Ishikawa (cell line): ENCODE measurements at regions not wholly inside any gene's neighbourhood (a gene's known extent, or its start where the extent isn't known, plus 50 kb on each side); places are given as distances from the start of the nearest gene placed in this dataset.

Experiments
- CEBPB ChIP-seq: IDR thresholded peaks from 2 replicates; pipeline ENCODE4 v1.6.1; 2012
- EGR1 ChIP-seq: IDR thresholded peaks from 2 replicates; pipeline ENCODE4 v1.6.1; 2012
- EP300 ChIP-seq: IDR thresholded peaks from 2 replicates; pipeline ENCODE4 v1.6.1; 2012; ENCODE audit warnings: borderline replicate concordance
- MAX ChIP-seq: IDR thresholded peaks from 2 replicates; pipeline ENCODE4 v1.6.1; 2012
- NFIC ChIP-seq: IDR thresholded peaks from 2 replicates; pipeline ENCODE4 v1.6.1; 2012
- RAD21 ChIP-seq: IDR thresholded peaks from 2 replicates; pipeline ENCODE4 v1.6.1; 2012; ENCODE audit warnings: low read depth
- REST ChIP-seq: IDR thresholded peaks from 2 replicates; pipeline ENCODE4 v1.6.1; 2012; ENCODE audit warnings: low read depth, mild to moderate bottlenecking
- TAF1 ChIP-seq: IDR thresholded peaks from 2 replicates; pipeline ENCODE4 v1.6.1; 2012; ENCODE audit warnings: low read depth, mild to moderate bottlenecking
- USF1 ChIP-seq: IDR thresholded peaks from 2 replicates; pipeline ENCODE4 v1.6.1; 2012
- YY1 ChIP-seq: IDR thresholded peaks from 2 replicates; pipeline ENCODE4 v1.6.1; 2012; ENCODE audit warnings: low read depth

- TF ChIP-seq EGR1 (no peak), CEBPB (no peak), RAD21 (no peak), NFIC (no peak), MAX (no peak), TAF1 (no peak), YY1 (no peak), USF1 (no peak), EP300 (no peak), REST (no peak)
Measured at GRCh38 chr10:53534428-53534827, 761.8 kb upstream of the MBL2 start.
